ENCODE measurements at regions not wholly inside any gene's neighbourhood (a gene's known extent, or its start where the extent isn't known, plus 50 kb on each side); places are given as distances from the start of the nearest gene placed in this dataset.

GRCh38 chr10:29845166-29845565 lies 210.4 kb upstream of the SVIL start:
- TF ChIP-seq ZNF274 (IDR thresholded peaks at IDR 0.05; ENCODE audit: low read depth, low read length) (no peak), SUZ12 (IDR thresholded peaks at IDR 0.05; ENCODE audit: extremely low read depth, insufficient read depth, insufficient read length) (no peak), YY1 (IDR thresholded peaks at IDR 0.05; ENCODE audit: insufficient read depth, insufficient read length) (no peak)
